ENCODE measurements at regions not wholly inside any gene's neighbourhood (a gene's known extent, or its start where the extent isn't known, plus 50 kb on each side); places are given as distances from the start of the nearest gene placed in this dataset.

- TF ChIP-seq EP300 (IDR thresholded peaks at IDR 0.05; ENCODE audit: low read depth) (no peak), CTCF (IDR thresholded peaks at IDR 0.05) (no peak)
These were observed 443.1 kb downstream of the MFSD1 start for GRCh38 chr3:159244933-159245332.
